Neutrophil (primary cell): ENCODE measurements at regions not wholly inside any gene's neighbourhood (a gene's known extent, or its start where the extent isn't known, plus 50 kb on each side); places are given as distances from the start of the nearest gene placed in this dataset.

Source experiments
- H3K27ac ChIP-seq: fragments of 200-600 bp; sonication (generic); 2 replicates; pipeline ENCODE4 v1.5.1; 2016; ENCODE audit warnings: mild to moderate bottlenecking, moderate library complexity
- H3K27me3 ChIP-seq: fragments of 200-600 bp; sonication (generic); 2 replicates; pipeline ENCODE4 v1.6.0; 2016; ENCODE audit warnings: mild to moderate bottlenecking
- H3K36me3 ChIP-seq: fragments of 200-600 bp; sonication (generic); 2 replicates; pipeline ENCODE4 v1.5.1; 2017
- H3K4me1 ChIP-seq, 2 experiments: fragments of 200-600 bp in 1 of 2; sonication (generic) in 1 of 2; 1 replicate in 1 of 2; 2 replicates in 1 of 2; pipeline versions ENCODE4 v1.5.1 to v1.6.1; 2013 to 2016; ENCODE audit warnings: low read depth in 1 of 2, low read length in 1 of 2, mild to moderate bottlenecking in 1 of 2, moderate library complexity in 1 of 2; ENCODE audit not compliant: control insufficient read depth in 1 of 2, insufficient read depth in 1 of 2
- H3K4me3 ChIP-seq, 2 experiments: fragments of 200-600 bp in 1 of 2; sonication (generic) in 1 of 2; 1 replicate in 1 of 2; 2 replicates in 1 of 2; pipeline ENCODE4 v1.5.1; 2013 to 2016; ENCODE audit warnings: low read depth in 1 of 2, low read length in 1 of 2, mild to moderate bottlenecking in 1 of 2, moderate library complexity in 1 of 2
- H3K9me3 ChIP-seq: fragments of 200-600 bp; sonication (generic); 2 replicates; pipeline ENCODE4 v1.5.1; 2016
- CTCF ChIP-seq: fragments of 200-600 bp; sonication (generic); IDR thresholded peaks from 2 replicates; pipeline ENCODE4 v1.5.1; 2016; ENCODE audit warnings: antibody characterized with exemption

- no peak overlapping the region for H3K27ac ChIP-seq
These were observed 678.2 kb upstream of the FANCL start for GRCh38 chr2:58919316-58919715.

DNA sequence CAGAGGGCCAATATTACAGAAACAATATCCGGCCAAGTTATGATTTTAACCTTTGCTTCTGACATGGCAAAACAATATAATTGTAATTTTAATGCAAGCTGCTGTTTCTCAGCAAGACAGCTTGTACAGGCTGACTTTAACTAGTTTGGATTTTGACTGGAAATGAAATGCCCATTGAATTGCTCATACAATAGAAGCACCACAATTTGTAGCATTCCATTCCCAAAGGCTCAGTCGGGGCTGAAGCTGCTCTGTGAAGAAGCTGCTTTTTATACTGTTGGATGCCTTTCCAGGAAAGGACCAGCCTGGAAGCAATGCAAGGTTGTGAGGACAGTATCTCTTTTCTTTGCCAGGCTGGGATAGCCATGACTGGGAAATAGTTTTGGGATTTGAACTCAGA is 677.0 kb upstream of the FANCL start:
- no peak overlapping the region for H3K4me3 ChIP-seq
- H3K27me3 ChIP-seq, result no peaks in the 10 kb centered on the region
- no peaks in the 10 kb centered on the region for H3K4me1 ChIP-seq
- no peak overlapping the region for H3K27ac ChIP-seq
- TF ChIP-seq CTCF, result no peak
- H3K36me3 ChIP-seq, result no peaks in the 10 kb centered on the region
- H3K9me3 ChIP-seq, result no peaks in the 10 kb centered on the region

More at GRCh38 chr2:58919316-58919715, 678.2 kb upstream of the FANCL start:
- no peak for TF ChIP-seq CTCF
- Histone ChIP-seq H3K4me3 (no peak overlapping the region), H3K9me3 (no peaks in the 10 kb centered on the region), H3K36me3 (no peaks in the 10 kb centered on the region), H3K27me3 (no peaks in the 10 kb centered on the region), H3K4me1 (no peaks in the 10 kb centered on the region)

DNA sequence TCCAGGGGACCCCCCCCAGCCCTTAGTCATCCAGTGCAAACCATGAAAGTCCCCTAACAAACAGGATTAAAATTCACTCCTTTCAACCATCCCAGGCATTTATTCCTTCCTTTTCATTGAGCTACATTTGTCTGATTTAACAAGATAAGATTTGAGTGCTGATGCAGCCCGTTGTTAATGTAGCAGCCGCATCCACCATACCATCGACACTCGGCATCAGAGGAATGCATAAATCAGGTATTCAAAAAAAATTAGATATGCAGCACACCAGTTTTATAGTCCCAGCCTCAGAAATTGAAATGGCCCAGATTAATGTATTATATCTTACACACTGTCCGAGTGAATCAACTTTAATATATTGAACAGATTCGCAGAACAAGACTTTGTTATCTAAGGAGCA is 676.5 kb upstream of the FANCL start:
- TF ChIP-seq CTCF, result no peak
- H3K36me3 ChIP-seq, result no peaks in the 10 kb centered on the region
- no peaks in the 10 kb centered on the region for H3K4me1 ChIP-seq
- no peaks in the 10 kb centered on the region for H3K27me3 ChIP-seq
- H3K9me3 ChIP-seq, result no peaks in the 10 kb centered on the region
- H3K27ac ChIP-seq, result no peak overlapping the region
- H3K4me3 ChIP-seq, result no peak overlapping the region

- Histone ChIP-seq H3K4me1 (no peaks in the 10 kb centered on the region), H3K36me3 (no peaks in the 10 kb centered on the region), H3K4me3 (no peak overlapping the region), H3K9me3 (no peaks in the 10 kb centered on the region), H3K27ac (no peak overlapping the region), H3K27me3 (no peaks in the 10 kb centered on the region)
- TF ChIP-seq CTCF, result no peak
These were observed 674.9 kb upstream of the FANCL start for GRCh38 chr2:58916063-58916462.

DNA sequence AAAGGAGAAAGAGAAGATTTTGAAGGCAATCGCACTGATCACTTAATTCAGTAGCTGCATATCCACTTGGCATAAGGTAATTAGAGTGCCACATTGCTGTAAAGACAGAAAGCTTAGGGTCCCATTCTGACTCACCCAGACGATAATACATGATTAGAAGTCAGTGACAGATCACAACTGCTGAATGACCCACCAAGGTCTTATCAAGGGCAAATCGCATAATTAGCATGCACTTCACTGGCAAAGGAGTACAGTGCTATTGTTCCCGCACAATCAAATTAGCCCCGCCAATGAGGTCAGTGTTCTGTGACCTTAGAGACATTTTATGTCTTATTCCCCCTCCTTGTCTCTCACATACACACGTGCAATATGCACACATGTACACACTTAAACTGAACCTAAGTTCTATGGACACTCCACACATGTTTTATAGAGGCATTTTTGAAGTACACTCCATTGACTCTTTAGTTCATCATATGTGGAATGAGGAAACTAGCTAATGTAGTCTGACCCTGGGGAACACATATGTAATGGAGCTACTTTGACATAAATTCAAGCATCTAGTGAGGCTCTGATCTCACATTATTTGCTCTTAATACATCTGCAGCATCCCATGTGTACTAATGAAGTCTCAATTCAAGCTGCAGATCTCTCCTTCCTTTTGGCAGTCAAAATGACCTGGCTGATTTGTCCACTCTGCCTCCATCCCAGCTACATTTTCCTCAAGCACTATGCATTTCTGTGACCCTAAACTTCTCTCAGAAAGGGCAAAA is 673.8 kb upstream of the FANCL start:
- Histone ChIP-seq H3K27me3 (no peaks in the 10 kb centered on the region), H3K4me3 (no peak overlapping the region), H3K9me3 (no peaks in the 10 kb centered on the region), H3K4me1 (no peaks in the 10 kb centered on the region), H3K36me3 (no peaks in the 10 kb centered on the region), H3K27ac (no peak overlapping the region)
- TF ChIP-seq CTCF, result no peak
